SK-N-SH treated with all-trans-retinoic acid at 6 μM for 48 hours (cell line): ENCODE measurements at regions not wholly inside any gene's neighbourhood (a gene's known extent, or its start where the extent isn't known, plus 50 kb on each side); places are given as distances from the start of the nearest gene placed in this dataset.
"Not testable (repeated sequence)": the region's sequence is repeated elsewhere in the genome, so short reads cannot be mapped to it uniquely, and the experiment has no call there.

Source experiments
- ATAC-seq: fragments of 200-7000 bp; cut with Tn5 transposase; 3 replicates; pipeline ENCODE4 v1.9.1; 2020; ENCODE audit warnings: mild to moderate bottlenecking, moderate library complexity
- ARNTL ChIP-seq: fragments of 450-650 bp; formaldehyde crosslinking; IDR thresholded peaks from 2 replicates; pipeline ENCODE4 v1.5.0; 2020; ENCODE audit warnings: low read depth, mild to moderate bottlenecking, moderate library complexity, borderline replicate concordance
- BACH2 ChIP-seq: fragments of 250-450 bp; sonication (Bioruptor Pico); IDR thresholded peaks from 2 replicates; pipeline ENCODE4 v1.9.0; 2021; ENCODE audit warnings: mild to moderate bottlenecking, borderline replicate concordance
- ESRRG ChIP-seq: fragments of 250-450 bp; sonication (Bioruptor Pico); IDR thresholded peaks from 2 replicates; pipeline ENCODE4 v1.6.1; 2021; ENCODE audit warnings: mild to moderate bottlenecking
- ISL1 ChIP-seq: fragments of 250-450 bp; sonication (Bioruptor Pico); IDR thresholded peaks from 2 replicates; pipeline ENCODE4 v2.1.2; 2022; ENCODE audit warnings: mild to moderate bottlenecking, moderate library complexity
- OSR1 ChIP-seq: fragments of 250-450 bp; sonication (Bioruptor Pico); IDR thresholded peaks from 2 replicates; pipeline ENCODE4 v1.8.0; 2022; ENCODE audit warnings: moderate library complexity, mild to moderate bottlenecking, inconsistent platforms
- PATZ1 ChIP-seq: fragments of 250-450 bp; sonication (Bioruptor Pico); IDR thresholded peaks from 2 replicates; pipeline ENCODE4 v1.8.0; 2020; ENCODE audit warnings: mild to moderate bottlenecking, moderate library complexity, borderline replicate concordance
- PPARA ChIP-seq: fragments of 250-450 bp; sonication (Bioruptor Pico); IDR thresholded peaks from 2 replicates; pipeline ENCODE4 v1.5.0; 2020; ENCODE audit warnings: mild to moderate bottlenecking, borderline replicate concordance
- RARB ChIP-seq: fragments of 250-450 bp; sonication (Bioruptor Pico); IDR thresholded peaks from 2 replicates; pipeline ENCODE4 v1.8.0; 2021; ENCODE audit warnings: mild to moderate bottlenecking, moderate library complexity
- SNAI2 ChIP-seq: fragments of 250-450 bp; sonication (Bioruptor Pico); IDR thresholded peaks from 2 replicates; pipeline ENCODE4 v1.5.0; 2020; ENCODE audit warnings: mild to moderate bottlenecking, moderate library complexity
- TCF4 ChIP-seq: fragments of 250-450 bp; sonication (Bioruptor Pico); IDR thresholded peaks from 2 replicates; pipeline ENCODE4 v1.8.0; 2021; ENCODE audit warnings: mild to moderate bottlenecking, moderate library complexity, borderline replicate concordance
- TOX ChIP-seq: fragments of 250-450 bp; sonication (Bioruptor Pico); IDR thresholded peaks from 2 replicates; pipeline ENCODE4 v1.8.0; 2021; ENCODE audit warnings: mild to moderate bottlenecking, moderate library complexity, borderline replicate concordance
- TSHZ2 ChIP-seq: fragments of 250-450 bp; sonication (Bioruptor Pico); IDR thresholded peaks from 2 replicates; pipeline ENCODE4 v1.5.0; 2020; ENCODE audit warnings: mild to moderate bottlenecking, moderate library complexity
- ZC3H10 ChIP-seq: fragments of 250-450 bp; sonication (Bioruptor Pico); IDR thresholded peaks from 2 replicates; pipeline ENCODE4 v1.5.1; 2021; ENCODE audit warnings: mild to moderate bottlenecking, moderate library complexity
- ZFP3 ChIP-seq: fragments of 250-450 bp; sonication (Bioruptor Pico); IDR thresholded peaks from 2 replicates; pipeline ENCODE4 v1.5.0; 2020; ENCODE audit warnings: mild to moderate bottlenecking, moderate library complexity
- ZFP30 ChIP-seq: fragments of 450-650 bp; formaldehyde crosslinking; IDR thresholded peaks from 2 replicates; pipeline ENCODE4 v1.5.0; 2022; ENCODE audit warnings: mild to moderate bottlenecking, moderate library complexity
- ZNF565 ChIP-seq: fragments of 450-650 bp; formaldehyde crosslinking; conservative IDR thresholded peaks from 2 replicates; pipeline ENCODE4 v1.5.0; 2020; ENCODE audit warnings: low read depth, mild to moderate bottlenecking, moderate library complexity
- ZNF70 ChIP-seq: fragments of 450-650 bp; formaldehyde crosslinking; IDR thresholded peaks from 2 replicates; pipeline ENCODE4 v1.5.0; 2020; ENCODE audit warnings: mild to moderate bottlenecking, moderate library complexity
- ZNF8 ChIP-seq: fragments of 450-650 bp; formaldehyde crosslinking; IDR thresholded peaks from 2 replicates; pipeline ENCODE4 v1.5.0; 2020; ENCODE audit warnings: mild to moderate bottlenecking, moderate library complexity
- TF ChIP-seq, protein P1 (sequence below): fragments of 250-450 bp; sonication (Bioruptor Pico); IDR thresholded peaks from 2 replicates; pipeline ENCODE4 v1.5.1; 2020; ENCODE audit warnings: low read depth, mild to moderate bottlenecking, moderate library complexity
- TF ChIP-seq, protein P2 (sequence below): fragments of 250-450 bp; sonication (Bioruptor Pico); IDR thresholded peaks from 2 replicates; pipeline ENCODE4 v1.8.0; 2021; ENCODE audit warnings: low read depth, mild to moderate bottlenecking, moderate library complexity, borderline replicate concordance
- TF ChIP-seq, protein P3 (sequence below): fragments of 250-450 bp; sonication (Bioruptor Pico); IDR thresholded peaks from 2 replicates; pipeline ENCODE4 v1.5.1; 2021; ENCODE audit warnings: mild to moderate bottlenecking, moderate library complexity

- TF ChIP-seq ZFP3 (CRISPR knock-in tag): no peak
- no peak for TF ChIP-seq RARB (CRISPR knock-in tag)
- no peak for TF ChIP-seq BACH2 (CRISPR knock-in tag)
- TF ChIP-seq, protein P1, sequence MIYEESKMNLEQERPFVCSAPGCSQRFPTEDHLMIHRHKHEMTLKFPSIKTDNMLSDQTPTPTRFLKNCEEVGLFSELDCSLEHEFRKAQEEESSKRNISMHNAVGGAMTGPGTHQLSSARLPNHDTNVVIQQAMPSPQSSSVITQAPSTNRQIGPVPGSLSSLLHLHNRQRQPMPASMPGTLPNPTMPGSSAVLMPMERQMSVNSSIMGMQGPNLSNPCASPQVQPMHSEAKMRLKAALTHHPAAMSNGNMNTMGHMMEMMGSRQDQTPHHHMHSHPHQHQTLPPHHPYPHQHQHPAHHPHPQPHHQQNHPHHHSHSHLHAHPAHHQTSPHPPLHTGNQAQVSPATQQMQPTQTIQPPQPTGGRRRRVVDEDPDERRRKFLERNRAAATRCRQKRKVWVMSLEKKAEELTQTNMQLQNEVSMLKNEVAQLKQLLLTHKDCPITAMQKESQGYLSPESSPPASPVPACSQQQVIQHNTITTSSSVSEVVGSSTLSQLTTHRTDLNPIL: no peak
- no peak for TF ChIP-seq PATZ1 (CRISPR knock-in tag)
- no peak for TF ChIP-seq ZC3H10
- TF ChIP-seq ZNF8 (CRISPR knock-in tag): no peak
- no peak for TF ChIP-seq SNAI2 (CRISPR knock-in tag)
- no peak for TF ChIP-seq ISL1
- no peak for TF ChIP-seq OSR1 (CRISPR knock-in tag)
- TF ChIP-seq ZNF70 (CRISPR knock-in tag): no peak
- TF ChIP-seq ZNF565 (CRISPR knock-in tag): no peak
- TF ChIP-seq ARNTL: no peak
- TF ChIP-seq ESRRG: no peak
- no peak for TF ChIP-seq PPARA
- TF ChIP-seq TOX (CRISPR knock-in tag): no peak
- ATAC-seq: no peak
These were observed 1019.4 kb downstream of the EPHA7 start for GRCh38 chr6:92399911-92400310.

DNA sequence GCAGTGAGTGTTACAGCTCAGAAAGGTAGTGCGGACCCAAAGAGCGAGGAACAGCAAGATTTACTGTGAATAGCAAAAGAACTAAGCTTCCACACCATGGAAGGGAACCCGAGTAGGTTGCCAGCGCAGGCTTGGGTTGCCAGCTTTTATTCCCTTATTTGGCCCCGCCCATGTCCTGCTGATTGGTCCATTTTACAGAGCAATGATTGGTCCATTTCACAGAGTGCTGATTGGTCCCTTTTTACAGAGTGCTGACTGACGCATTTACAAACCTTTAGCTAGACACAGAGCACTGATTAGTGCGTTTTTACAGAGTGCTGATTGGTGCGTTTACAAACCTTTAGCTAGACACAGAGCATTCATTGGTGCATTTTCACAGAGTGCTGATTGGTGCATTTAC is 1030.7 kb downstream of the EPHA7 start:
- not testable (repeated sequence) for ATAC-seq

DNA sequence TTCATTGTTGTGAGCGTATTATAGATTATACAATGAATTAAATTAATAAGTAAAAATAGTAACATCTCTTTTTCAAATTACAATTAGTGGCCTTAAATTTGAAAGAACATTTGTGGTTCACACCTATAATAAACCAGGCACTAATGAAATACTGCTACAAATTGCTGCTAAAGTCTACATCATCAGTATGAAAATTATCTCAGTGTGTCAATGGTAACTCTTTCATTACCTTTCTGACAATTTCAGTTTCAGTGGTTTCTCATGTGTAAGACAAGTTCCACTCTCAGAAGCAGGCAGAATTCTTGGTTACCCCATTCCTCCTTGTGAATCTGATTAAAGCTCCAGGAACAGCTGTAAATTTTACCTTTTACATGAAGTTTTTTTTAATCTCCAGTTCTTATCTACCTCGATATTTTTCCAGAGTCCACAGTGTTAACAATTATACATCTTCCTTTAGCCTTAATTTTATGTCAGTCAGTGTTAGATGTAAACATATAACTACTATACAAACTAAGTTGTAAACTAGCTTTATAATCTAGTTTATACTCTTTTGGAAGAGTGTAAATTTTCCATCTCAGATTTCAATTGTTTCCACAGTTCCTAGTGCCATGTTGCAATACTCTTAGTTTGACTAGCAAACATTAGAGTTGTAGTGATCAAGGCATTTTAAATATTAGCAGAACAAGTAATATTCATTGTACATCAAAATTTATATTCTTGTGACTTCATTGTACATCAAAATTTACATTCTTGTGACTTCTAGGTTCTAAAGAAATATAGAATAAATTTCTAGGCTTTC is 1038.4 kb downstream of the EPHA7 start:
- no peak for ATAC-seq
- TF ChIP-seq, protein P2, sequence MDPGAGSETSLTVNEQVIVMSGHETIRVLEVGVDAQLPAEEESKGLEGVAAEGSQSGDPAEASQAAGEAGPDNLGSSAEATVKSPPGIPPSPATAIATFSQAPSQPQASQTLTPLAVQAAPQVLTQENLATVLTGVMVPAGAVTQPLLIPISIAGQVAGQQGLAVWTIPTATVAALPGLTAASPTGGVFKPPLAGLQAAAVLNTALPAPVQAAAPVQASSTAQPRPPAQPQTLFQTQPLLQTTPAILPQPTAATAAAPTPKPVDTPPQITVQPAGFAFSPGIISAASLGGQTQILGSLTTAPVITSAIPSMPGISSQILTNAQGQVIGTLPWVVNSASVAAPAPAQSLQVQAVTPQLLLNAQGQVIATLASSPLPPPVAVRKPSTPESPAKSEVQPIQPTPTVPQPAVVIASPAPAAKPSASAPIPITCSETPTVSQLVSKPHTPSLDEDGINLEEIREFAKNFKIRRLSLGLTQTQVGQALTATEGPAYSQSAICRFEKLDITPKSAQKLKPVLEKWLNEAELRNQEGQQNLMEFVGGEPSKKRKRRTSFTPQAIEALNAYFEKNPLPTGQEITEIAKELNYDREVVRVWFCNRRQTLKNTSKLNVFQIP (CRISPR knock-in tag): no peak
- TF ChIP-seq, protein P3, sequence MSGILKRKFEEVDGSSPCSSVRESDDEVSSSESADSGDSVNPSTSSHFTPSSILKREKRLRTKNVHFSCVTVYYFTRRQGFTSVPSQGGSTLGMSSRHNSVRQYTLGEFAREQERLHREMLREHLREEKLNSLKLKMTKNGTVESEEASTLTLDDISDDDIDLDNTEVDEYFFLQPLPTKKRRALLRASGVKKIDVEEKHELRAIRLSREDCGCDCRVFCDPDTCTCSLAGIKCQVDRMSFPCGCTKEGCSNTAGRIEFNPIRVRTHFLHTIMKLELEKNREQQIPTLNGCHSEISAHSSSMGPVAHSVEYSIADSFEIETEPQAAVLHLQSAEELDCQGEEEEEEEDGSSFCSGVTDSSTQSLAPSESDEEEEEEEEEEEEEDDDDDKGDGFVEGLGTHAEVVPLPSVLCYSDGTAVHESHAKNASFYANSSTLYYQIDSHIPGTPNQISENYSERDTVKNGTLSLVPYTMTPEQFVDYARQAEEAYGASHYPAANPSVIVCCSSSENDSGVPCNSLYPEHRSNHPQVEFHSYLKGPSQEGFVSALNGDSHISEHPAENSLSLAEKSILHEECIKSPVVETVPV (CRISPR knock-in tag): no peak
- TF ChIP-seq TCF4 (no peak), RARB (CRISPR knock-in tag) (no peak), ZNF565 (CRISPR knock-in tag) (no peak), BACH2 (CRISPR knock-in tag) (no peak), ZFP30 (CRISPR knock-in tag) (no peak)

DNA sequence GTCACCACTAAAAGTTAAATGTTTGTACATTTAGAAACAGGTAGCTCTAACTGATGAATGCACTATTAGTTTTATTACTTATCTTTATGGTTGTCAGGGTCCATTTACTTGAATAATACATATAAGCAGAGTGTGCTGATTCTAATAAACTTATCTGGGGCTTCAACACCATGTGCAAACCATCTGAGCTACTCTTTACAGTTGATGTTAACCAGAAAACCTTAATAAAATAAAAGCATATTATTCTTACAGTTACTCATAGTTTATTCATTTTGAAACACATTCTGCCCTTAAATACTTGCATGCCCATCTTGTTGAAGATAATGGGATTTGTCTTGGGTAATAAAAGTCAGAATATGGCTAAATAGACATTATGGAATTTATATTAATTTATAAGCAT is 1042.2 kb downstream of the EPHA7 start:
- no peak for TF ChIP-seq ZNF565 (CRISPR knock-in tag)
- TF ChIP-seq TSHZ2 (CRISPR knock-in tag): peak; percentile 93
- TF ChIP-seq ISL1: peak; percentile 94
- TF ChIP-seq SNAI2 (CRISPR knock-in tag): 0 out of 2 replicates have a peak, but pooled peaks have one; percentile 66
- TF ChIP-seq ZNF8 (CRISPR knock-in tag): no peak; the same call in 1 of the 2 replicates
- TF ChIP-seq, protein P1: peak; percentile 90; the same call in 1 of the 2 replicates
- TF ChIP-seq TCF4: peak; percentile 99
- TF ChIP-seq, protein P3 (CRISPR knock-in tag): peak; percentile 94
- peak; percentile 78; the same call in 1 of the 2 replicates for TF ChIP-seq ESRRG
- no peak for ATAC-seq
